Activated B cell treated with CpG ODN at 0.5 μM for 24 hours (primary cell): ENCODE measurements at regions not wholly inside any gene's neighbourhood (a gene's known extent, or its start where the extent isn't known, plus 50 kb on each side); places are given as distances from the start of the nearest gene placed in this dataset.

Experiments used
- ATAC-seq: fragments of 200-7000 bp; cut with Tn5 transposase; one replicate; pipeline ENCODE4 v1.10.0; 2021; ENCODE audit warnings: low read depth, mild to moderate bottlenecking, moderate library complexity
- CTCF ChIA-PET: fragments of 350-600 bp; sonication (Branson Sonifier 250); formaldehyde crosslinking; loops from one replicate; lab custom pipeline; 2021; ENCODE audit warnings: antibody characterized with exemption; lab: Charles Lee
- POLR2A ChIA-PET: fragments of 350-600 bp; sonication (Branson Sonifier 250); formaldehyde crosslinking; loops from one replicate; lab custom pipeline; 2021; ENCODE audit warnings: antibody characterized with exemption; lab: Charles Lee
- DNase-seq: peaks from one replicate; pipeline ENCODE4 v3.0.0; 2022
- H3K27ac Mint-ChIP-seq: one replicate; pipeline ENCODE4 v1.8.0; 2020; ENCODE audit warnings: mixed read lengths
- H3K27me3 Mint-ChIP-seq: one replicate; pipeline ENCODE4 v1.8.0; 2021; ENCODE audit warnings: mixed read lengths
- H3K36me3 Mint-ChIP-seq: one replicate; pipeline ENCODE4 v1.8.0; 2021; ENCODE audit warnings: low read depth, mixed read lengths
- H3K4me1 Mint-ChIP-seq: one replicate; pipeline ENCODE4 v1.8.0; 2021; ENCODE audit warnings: mixed read lengths
- H3K4me3 Mint-ChIP-seq: one replicate; pipeline ENCODE4 v1.8.0; 2020; ENCODE audit warnings: mild to moderate bottlenecking, mixed read lengths
- H3K9me3 Mint-ChIP-seq: one replicate; pipeline ENCODE4 v1.8.0; 2020; ENCODE audit warnings: mixed read lengths
- CTCF ChIP-seq: fragments of 200-600 bp; IDR thresholded peaks from one replicate; pipeline ENCODE4 v1.8.0; 2022; ENCODE audit warnings: antibody characterized with exemption, mild to moderate bottlenecking
- intact Hi-C: fragments of 100-400 bp; cut with micrococcal nuclease; formaldehyde crosslinking; loops from one replicate; pipeline ENCODE4 v1.15.1; 2024

GRCh38 chr7:126040114-126041045 is 1110.8 kb upstream of the POT1 start:
- intact Hi-C loops: no loop called here
- ChIA-PET CTCF (no interaction called here), POLR2A (no interaction called here)
- no peaks in the 10 kb centered on the region for H3K9me3 Mint-ChIP-seq
- DNase-seq: no peak
- H3K27ac Mint-ChIP-seq: no peak overlapping the region
- H3K36me3 Mint-ChIP-seq: no peaks in the 10 kb centered on the region
- ATAC-seq: no peak
- H3K27me3 Mint-ChIP-seq: no peaks in the 10 kb centered on the region
- no peak for TF ChIP-seq CTCF
- H3K4me1 Mint-ChIP-seq: no peaks in the 10 kb centered on the region
- no peak overlapping the region for H3K4me3 Mint-ChIP-seq

- intact Hi-C loops: no loop called here
- CTCF ChIA-PET: no interaction called here
- DNase-seq (no peak), ATAC-seq (no peak)
- Mint-ChIP-seq H3K4me1 (no peaks in the 10 kb centered on the region), H3K27ac (no peak overlapping the region), H3K9me3 (peaks cover 5% of the 10 kb centered on the region), H3K4me3 (no peak overlapping the region), H3K36me3 (no peaks in the 10 kb centered on the region), H3K27me3 (no peaks in the 10 kb centered on the region)
- POLR2A ChIA-PET: no interaction called here
- TF ChIP-seq CTCF: no peak
Observed at GRCh38 chr7:126026421-126027088, 1096.9 kb upstream of the POT1 start.

GRCh38 chr7:126022452-126022851 is 1092.8 kb upstream of the POT1 start:
- no peak for ATAC-seq
- H3K9me3 Mint-ChIP-seq: peaks cover 5% of the 10 kb centered on the region
- intact Hi-C loops: no loop called here
- H3K27me3 Mint-ChIP-seq: no peaks in the 10 kb centered on the region
- ChIA-PET POLR2A (no interaction called here), CTCF (no interaction called here)
- H3K36me3 Mint-ChIP-seq: no peaks in the 10 kb centered on the region
- DNase-seq: no peak
- H3K4me3 Mint-ChIP-seq: no peak overlapping the region
- H3K27ac Mint-ChIP-seq: no peak overlapping the region
- H3K4me1 Mint-ChIP-seq: no peaks in the 10 kb centered on the region
- no peak for TF ChIP-seq CTCF

- TF ChIP-seq CTCF: no peak
- no peaks in the 10 kb centered on the region for H3K36me3 Mint-ChIP-seq
- peaks cover 2% of the 10 kb centered on the region for H3K9me3 Mint-ChIP-seq
Observed at GRCh38 chr7:126016722-126017121, 1087.1 kb upstream of the POT1 start.

GRCh38 chr7:126005064-126005463 is 1075.4 kb upstream of the POT1 start:
- H3K36me3 Mint-ChIP-seq: no peaks in the 10 kb centered on the region
- ChIA-PET CTCF (no interaction called here), POLR2A (no interaction called here)
- no peaks in the 10 kb centered on the region for H3K4me1 Mint-ChIP-seq
- TF ChIP-seq CTCF: no peak
- no peak overlapping the region for H3K4me3 Mint-ChIP-seq
- intact Hi-C loops: no loop called here
- peaks cover 4% of the 10 kb centered on the region for H3K9me3 Mint-ChIP-seq
- DNase-seq: no peak
- H3K27me3 Mint-ChIP-seq: no peaks in the 10 kb centered on the region
- no peak for ATAC-seq
- no peak overlapping the region for H3K27ac Mint-ChIP-seq

More at GRCh38 chr7:126016722-126017121, 1087.1 kb upstream of the POT1 start:
- Mint-ChIP-seq H3K27me3 (no peaks in the 10 kb centered on the region), H3K4me1 (no peaks in the 10 kb centered on the region), H3K27ac (no peak overlapping the region), H3K4me3 (no peak overlapping the region)
- ATAC-seq (no peak), DNase-seq (no peak)
- ChIA-PET CTCF (no interaction called here), POLR2A (no interaction called here)
- intact Hi-C loops: no loop called here
